GM12891 (cell line): ENCODE measurements at regions not wholly inside any gene's neighbourhood (a gene's known extent, or its start where the extent isn't known, plus 50 kb on each side); places are given as distances from the start of the nearest gene placed in this dataset.
"Not testable (repeated sequence)": the region's sequence is repeated elsewhere in the genome, so short reads cannot be mapped to it uniquely, and the experiment has no call there.

Experiments used
- DNase-seq: peaks from one replicate; pipeline ENCODE4 v3.0.0; 2011; ENCODE audit warnings: low spot score; ENCODE audit not compliant: insufficient read length
- FAIRE-seq: peaks from 2 replicates; lab custom pipeline; 2011; peaks lifted over from hg19 to GRCh38; lab: Jason Lieb, UNC
- PAX5 ChIP-seq: IDR thresholded peaks from 2 replicates; pipeline ENCODE4 v1.6.1; 2011; ENCODE audit warnings: low read length, moderate library complexity, mild to moderate bottlenecking; ENCODE audit not compliant: insufficient read depth, severe bottlenecking
- POLR2A ChIP-seq: IDR thresholded peaks from 2 replicates; pipeline ENCODE4 v1.6.1; 2011; ENCODE audit warnings: low read depth, low read length, control low read depth
- POLR2AphosphoS5 ChIP-seq: IDR thresholded peaks from 2 replicates; pipeline ENCODE4 v1.6.1; 2011; ENCODE audit warnings: low read depth, low read length, control low read depth
- POU2F2 ChIP-seq: IDR thresholded peaks from 2 replicates; pipeline ENCODE4 v1.6.1; 2011; ENCODE audit warnings: low read depth, mild to moderate bottlenecking, control low read depth, low read length, moderate library complexity
- SPI1 ChIP-seq: IDR thresholded peaks from 2 replicates; pipeline ENCODE4 v1.6.1; 2011; ENCODE audit warnings: low read depth, low read length, control low read depth
- TAF1 ChIP-seq: IDR thresholded peaks from 2 replicates; pipeline ENCODE4 v1.6.1; 2011; ENCODE audit warnings: low read depth, low read length, control low read depth

- no peak for FAIRE-seq
- TF ChIP-seq POLR2A (no peak), POLR2AphosphoS5 (no peak), PAX5 (no peak), POU2F2 (no peak), TAF1 (no peak), SPI1 (no peak)
- DNase-seq, result no peak
Measured at GRCh38 chr15:20340931-20341661, 200.5 kb downstream of the GOLGA6L6 start.

- no peak for DNase-seq
Measured at GRCh38 chr15:20340331-20340811, 201.2 kb downstream of the GOLGA6L6 start.

GRCh38 chr15:20339086-20339791, 202.4 kb downstream of the GOLGA6L6 start:
- not testable (repeated sequence) for DNase-seq, FAIRE-seq

More at GRCh38 chr15:20340331-20340811, 201.2 kb downstream of the GOLGA6L6 start:
- no peak for TF ChIP-seq SPI1
- TF ChIP-seq PAX5, result no peak
- TF ChIP-seq POLR2AphosphoS5, result no peak
- TF ChIP-seq POLR2A, result no peak
- no peak for TF ChIP-seq POU2F2
- TF ChIP-seq TAF1, result no peak
- FAIRE-seq, result no peak

- DNase-seq, FAIRE-seq: not testable (repeated sequence)
Measured at GRCh38 chr15:20338671-20339070, 202.9 kb downstream of the GOLGA6L6 start.

GRCh38 chr15:20337238-20337637, 204.4 kb downstream of the GOLGA6L6 start:
- not testable (repeated sequence) for DNase-seq, FAIRE-seq

GRCh38 chr15:20334451-20334850, 207.1 kb downstream of the GOLGA6L6 start:
- FAIRE-seq, DNase-seq: not testable (repeated sequence)

- not testable (repeated sequence) for DNase-seq, FAIRE-seq
Measured at GRCh38 chr15:20325751-20326150, 215.8 kb downstream of the GOLGA6L6 start.

GRCh38 chr15:20317132-20317531, 224.5 kb downstream of the GOLGA6L6 start:
- not testable (repeated sequence) for DNase-seq, FAIRE-seq

- DNase-seq, FAIRE-seq: not testable (repeated sequence)
Measured at GRCh38 chr15:20311014-20311680, 230.5 kb downstream of the GOLGA6L6 start.

GRCh38 chr15:20310603-20311002, 231.0 kb downstream of the GOLGA6L6 start:
- no peak for TF ChIP-seq POU2F2
- TF ChIP-seq SPI1, result no peak
- no peak for TF ChIP-seq POLR2AphosphoS5
- TF ChIP-seq TAF1, result no peak
- TF ChIP-seq PAX5, result no peak
- no peak for FAIRE-seq
- DNase-seq, result no peak

GRCh38 chr15:20309966-20310365, 231.6 kb downstream of the GOLGA6L6 start:
- DNase-seq, FAIRE-seq: not testable (repeated sequence)

GRCh38 chr15:20309395-20309794, 232.2 kb downstream of the GOLGA6L6 start:
- DNase-seq, result not testable (repeated sequence)

GRCh38 chr15:20308027-20308690, 233.4 kb downstream of the GOLGA6L6 start:
- FAIRE-seq, DNase-seq: not testable (repeated sequence)

More at GRCh38 chr15:20309395-20309794, 232.2 kb downstream of the GOLGA6L6 start:
- not testable (repeated sequence) for FAIRE-seq

GRCh38 chr15:20307137-20307536, 234.5 kb downstream of the GOLGA6L6 start:
- not testable (repeated sequence) for FAIRE-seq, DNase-seq

GRCh38 chr15:20306497-20307106, 235.0 kb downstream of the GOLGA6L6 start:
- not testable (repeated sequence) for FAIRE-seq, DNase-seq

- FAIRE-seq, DNase-seq: not testable (repeated sequence)
Measured at GRCh38 chr15:20305912-20306311, 235.7 kb downstream of the GOLGA6L6 start.
